ENCODE measurements at regions not wholly inside any gene's neighbourhood (a gene's known extent, or its start where the extent isn't known, plus 50 kb on each side); places are given as distances from the start of the nearest gene placed in this dataset.
A peak's percentile ranks its signal among the peaks of the same experiment; 100 is the strongest.
"Not testable (repeated sequence)": the region's sequence is repeated elsewhere in the genome, so short reads cannot be mapped to it uniquely, and the experiment has no call there.

DNA sequence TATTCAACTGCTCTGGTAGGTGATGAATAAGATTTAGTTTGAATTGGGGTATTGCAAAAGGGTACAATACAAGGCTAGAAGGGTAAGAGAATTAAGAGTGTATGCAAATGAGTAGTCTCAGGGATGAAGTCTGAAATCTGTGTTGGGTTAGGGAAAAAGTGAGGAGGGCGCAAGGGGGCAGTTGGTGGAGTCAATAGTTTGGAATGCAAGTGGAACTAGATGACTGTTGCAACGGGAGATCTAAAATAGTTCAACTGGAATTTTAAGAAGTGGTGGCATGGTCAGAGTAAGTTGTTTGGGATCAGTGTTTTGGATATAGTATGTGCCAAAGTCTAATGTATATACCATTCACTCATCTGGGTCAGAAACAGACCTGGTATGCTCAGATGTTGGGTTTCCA lies 329.6 kb downstream of the GJA1 start:
- DNase-seq: no peak

DNA sequence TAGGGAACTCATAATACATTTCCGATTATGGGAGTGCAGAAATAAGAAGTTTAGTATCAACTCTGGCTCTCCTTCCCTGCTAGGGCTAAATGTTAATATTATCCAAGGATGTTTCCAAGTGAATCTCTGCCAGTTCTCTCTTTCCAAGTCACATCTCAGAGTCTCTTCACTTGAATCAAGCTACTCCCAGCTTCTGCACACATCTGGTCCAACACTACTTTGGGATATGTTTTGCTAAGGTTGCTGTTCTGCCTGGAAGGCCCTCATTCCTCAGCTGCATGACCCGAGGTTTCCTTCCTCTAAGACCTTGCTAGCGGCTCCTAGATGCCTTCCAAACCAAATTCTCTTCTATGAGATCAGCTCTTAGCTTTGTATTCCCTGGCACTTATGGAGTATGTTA lies 331.8 kb downstream of the GJA1 start:
- DNase-seq: no peak

DNA sequence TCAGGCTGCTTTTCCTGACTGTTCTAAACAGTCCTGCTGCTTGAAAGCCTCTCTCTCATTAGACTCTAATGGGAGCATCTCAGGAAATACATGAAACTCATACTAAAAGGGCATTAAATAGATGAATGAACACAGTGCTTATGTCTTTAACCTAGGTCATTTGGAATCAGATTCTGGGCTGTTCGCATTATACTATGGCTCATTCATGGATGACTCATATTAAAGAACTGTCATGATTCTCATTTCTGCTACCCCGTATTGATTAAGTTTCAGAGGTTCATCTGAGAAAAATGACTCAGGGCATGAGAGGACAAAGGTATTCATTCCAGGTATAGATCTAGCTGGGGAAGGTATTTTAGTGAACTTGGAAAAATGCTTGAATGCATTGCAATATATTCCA lies 335.5 kb downstream of the GJA1 start:
- DNase-seq: no peak

DNA sequence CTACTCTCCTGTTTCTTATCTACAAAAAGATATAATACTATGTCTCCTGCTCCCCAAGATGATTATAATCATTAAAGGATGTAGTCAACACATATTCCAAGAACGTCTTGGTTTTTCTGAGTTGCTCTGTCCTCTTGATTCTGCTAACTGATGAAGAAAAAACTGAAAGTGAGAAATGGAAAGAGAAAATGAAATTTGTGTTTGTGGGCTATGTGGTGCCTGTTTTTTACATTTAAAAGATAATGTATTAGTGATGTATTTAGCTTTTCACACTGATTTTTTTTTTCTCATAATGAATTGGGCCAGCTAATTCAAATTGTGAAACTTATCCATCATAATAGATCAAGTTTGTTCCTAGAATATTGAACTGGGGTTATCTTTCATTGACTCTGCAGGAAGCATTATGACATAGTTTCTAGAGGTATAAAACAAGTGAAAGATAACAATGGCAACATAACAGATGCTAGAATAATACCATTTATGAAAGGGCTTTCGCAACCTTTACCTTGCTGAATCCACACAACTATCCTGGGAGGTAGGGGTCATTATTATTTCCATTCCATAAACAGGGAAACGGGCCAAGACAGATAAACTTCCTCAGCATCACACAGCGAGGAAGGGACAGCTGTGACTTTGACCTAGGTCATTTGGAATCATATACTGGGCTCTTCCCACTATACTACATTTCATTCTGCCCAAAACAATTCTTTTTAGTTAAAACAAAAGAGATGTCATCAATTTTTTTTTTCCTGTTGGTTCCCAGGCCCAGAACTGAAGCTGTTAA lies 336.7 kb downstream of the GJA1 start:
- no peak for DNase-seq

DNA sequence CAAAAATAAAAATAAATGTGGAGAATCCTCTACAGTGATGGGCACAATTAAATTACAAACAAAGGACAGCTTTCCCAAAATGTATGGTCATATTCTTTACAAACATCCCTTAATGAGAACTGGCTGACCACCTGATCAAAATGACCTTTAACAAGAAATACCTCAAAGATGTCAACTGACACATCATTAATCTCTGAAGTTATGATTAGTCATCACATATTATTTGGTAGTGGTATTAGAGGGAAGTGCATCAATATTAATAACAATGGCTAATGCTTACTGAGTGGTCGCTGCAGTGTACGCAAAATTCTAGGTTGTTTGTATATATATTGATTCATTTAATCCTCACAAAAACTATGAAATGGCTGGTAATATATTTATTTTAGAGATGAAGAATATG lies 340.6 kb downstream of the GJA1 start:
- DNase-seq: no peak

DNA sequence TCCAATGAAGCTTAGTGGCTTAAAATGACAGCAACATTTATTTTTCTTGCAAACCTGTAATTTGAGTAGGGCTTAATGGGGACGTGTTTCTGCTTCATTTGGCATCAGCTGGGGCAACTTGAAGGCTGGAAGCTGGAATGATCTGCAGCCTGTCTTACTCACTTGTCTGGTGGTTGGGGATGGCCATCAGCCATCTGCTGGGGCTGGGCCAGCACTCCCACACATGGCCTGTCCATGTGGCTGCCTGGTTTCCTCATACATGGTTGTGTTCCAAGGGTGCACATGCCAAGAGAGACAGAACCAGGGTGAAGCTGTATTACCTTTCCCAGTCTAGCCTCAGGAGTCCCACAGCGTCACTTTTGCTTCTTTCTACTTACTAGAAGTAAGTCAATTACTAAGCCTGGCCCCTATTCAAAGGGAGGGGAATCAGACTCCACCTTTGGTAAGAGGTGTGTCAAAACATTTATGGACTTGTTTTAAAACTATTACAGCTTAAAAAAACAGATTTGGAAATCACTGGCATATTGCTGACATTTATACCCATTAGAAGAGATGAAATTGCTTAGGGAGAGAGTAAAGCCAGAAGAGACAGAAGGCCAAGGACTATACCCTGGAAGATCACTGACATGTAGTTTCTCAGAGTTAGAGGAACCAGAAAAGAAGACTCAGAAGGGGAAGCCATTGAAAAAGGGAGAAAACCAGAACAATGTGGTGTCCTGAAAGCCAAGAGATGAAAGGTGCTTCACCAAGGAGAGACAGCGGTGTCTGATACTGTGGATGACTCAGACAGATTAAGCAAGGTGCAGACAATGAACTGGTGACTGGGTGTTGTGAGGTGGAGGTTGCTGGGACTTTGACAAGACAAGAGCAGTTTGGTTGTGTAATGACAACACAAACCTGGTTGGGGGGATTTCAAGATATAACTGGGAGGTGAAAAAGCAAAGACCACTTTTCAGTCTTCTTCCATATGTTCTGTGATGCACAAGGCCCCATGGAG lies 345.2 kb downstream of the GJA1 start:
- DNase-seq: peak; percentile 53

DNA sequence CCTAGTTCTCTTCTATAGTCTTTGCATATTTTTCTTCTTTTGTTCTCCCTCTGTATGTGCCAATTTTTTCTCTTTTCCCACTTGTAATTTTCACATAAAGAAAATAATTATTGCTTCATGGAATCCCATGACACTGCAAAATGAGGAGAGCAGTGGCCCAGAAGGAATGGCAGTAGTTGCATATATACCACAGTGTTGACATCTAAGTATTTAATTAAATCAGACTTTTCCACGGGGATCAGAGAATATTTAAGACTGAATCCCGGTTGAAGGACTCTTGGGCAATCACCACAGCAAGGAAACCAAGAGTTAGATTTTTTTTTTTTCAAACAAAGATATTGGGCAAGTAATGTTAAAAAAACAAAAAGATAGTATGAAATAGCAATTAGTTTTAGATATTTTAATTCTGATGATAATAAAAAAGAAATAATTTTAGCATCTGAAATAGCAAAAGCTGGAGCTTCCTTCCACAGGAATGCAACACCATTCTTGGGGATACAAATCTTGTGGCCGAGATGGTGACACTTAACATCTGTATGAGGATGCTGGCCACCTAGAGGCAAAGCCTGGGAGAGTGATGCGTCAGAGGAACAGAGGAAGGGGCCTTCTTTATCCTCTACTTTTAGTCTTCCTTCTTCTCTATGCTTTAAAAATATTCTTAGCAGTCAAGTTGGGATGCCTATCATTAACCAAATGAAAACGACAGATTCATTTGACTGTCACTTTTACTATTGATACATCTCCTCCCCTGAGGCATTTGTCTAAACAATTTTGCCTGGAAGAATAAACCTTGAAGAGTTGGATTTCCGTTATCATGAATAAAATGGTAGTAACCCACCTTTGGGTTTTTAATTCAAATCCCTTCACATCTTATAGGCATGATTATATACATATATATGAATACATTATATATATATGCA lies 356.2 kb downstream of the GJA1 start:
- DNase-seq: no peak

DNA sequence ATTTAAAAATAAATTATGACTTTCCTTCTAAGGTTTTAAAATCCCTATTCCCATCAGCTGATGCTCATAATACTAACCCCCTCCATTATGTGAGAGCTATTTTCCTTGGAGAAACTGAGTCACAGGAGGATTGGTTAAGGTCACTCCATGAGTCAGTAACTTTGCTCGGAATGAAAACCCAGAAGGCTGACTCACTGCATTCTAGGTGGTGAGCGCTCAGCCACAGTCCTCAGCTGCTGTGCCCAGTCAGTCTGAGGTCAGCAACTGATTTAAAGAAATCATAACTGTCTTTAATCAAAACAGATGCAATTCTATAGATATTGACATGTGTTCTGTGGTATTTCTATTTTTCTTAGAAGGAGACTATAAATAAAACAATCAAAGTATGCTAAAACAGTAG lies 359.2 kb downstream of the GJA1 start:
- DNase-seq: no peak

DNA sequence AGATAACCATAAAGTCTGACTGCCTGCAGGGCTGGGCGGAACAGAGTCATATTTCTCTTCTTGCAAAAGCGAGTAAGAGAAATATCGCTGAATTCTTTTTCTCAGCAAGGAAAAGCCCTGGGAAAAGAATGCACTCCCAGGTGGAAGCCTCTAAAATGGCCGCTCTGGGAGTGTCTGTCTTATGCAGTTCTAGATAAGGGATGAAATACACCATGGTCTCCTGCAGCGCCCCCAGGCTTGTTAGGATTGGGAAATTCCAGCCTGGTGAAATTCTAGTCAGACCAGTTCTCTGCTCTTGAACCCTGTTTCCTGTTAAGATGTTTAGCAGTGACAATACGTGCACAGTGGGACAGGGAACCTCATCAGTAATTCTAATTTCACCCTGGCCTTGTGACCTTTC lies 362.2 kb downstream of the GJA1 start:
- not testable (repeated sequence) for DNase-seq

DNA sequence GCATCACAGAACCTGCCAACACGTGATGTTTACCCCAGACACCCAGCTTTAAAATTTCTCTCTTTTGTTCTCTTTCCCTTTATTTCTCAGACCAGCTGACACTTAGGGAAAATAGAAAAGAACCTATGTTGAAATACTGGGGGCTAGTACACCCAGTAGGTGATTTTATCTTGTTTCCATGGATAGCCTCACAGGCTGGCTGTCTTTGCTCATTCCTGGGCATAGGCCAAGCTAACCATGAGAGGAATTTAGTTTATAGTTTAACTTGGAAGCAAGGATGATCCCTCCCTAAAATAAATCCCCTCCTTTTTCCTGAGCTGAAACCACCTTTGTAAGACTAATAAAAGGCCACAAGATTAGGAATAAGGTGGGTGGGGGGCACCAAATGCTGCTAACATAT lies 362.7 kb downstream of the GJA1 start:
- DNase-seq: not testable (repeated sequence)

DNA sequence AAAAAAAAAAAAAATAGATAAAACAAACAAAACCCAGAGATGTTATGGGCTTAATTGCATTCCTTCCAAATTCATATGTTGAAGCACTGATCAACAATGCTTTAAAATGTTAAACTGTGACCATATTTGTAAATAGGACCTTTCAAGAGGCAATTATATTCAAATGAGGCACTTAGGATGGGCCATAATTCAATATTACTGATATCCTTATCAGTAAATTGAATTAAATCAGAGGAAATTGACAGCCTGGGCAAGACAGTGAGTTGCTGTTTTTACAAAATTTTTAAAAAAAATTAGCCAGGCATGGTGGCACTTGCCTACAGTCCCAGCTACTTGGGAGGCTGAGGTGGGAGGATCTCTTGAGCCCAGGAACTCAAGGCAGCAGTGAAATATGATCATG lies 364.1 kb downstream of the GJA1 start:
- no peak for DNase-seq

DNA sequence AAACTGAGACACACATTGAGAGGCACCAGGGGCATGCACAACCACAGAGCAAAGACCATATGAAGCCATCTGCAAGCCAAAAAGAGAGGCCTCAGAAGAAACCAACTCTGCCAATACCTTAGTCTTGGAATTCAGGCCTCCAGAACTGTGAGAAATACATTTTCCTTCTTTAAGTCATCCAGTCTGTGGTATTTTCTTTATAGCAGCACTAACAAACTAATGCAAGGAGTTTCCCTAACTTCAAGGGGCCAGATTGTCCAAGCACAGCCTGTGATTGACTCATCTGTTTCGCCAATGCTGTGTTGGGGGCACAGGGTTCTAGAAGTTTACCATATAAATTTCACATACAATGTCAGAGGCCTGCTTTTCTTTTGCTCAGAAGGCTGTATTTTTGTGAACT lies 364.6 kb downstream of the GJA1 start:
- DNase-seq: no peak

DNA sequence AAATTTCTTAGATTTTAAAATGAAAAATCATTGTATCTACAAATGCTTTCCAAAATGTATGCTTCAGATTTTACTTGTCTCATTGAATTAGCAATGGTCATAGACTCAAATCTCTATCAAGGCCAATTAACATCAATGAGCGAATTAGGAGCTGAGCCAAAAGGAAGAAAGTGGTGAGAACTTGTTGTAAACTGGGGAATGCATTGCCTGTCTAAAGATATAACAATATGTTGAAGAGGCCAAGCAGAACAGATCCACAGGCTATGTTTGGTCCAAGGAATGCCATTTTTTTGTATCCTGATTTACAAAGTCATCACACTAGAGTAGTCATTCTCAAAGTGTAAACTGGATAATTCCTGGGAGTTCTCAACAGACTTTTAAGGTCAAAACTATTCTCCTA lies 370.7 kb downstream of the GJA1 start:
- DNase-seq: no peak

DNA sequence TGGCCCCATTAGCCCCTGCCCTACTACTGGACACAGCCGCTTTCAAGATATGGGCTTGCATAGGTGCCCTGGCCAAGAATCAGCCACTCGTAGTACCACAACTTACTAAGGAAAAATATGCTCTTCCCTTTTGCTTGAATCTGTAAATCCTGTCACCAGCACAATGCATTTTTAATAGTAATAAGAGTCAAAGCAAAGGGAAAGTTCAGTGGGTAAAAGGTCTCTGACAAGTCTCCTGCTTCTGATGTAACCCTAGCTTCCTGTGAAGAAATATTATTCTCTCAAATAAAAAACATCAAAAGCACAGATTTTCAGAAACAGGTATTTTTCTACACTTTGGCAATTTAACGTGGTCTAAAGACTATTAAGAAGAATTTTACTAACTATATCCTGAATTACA lies 373.8 kb downstream of the GJA1 start:
- DNase-seq: no peak

DNA sequence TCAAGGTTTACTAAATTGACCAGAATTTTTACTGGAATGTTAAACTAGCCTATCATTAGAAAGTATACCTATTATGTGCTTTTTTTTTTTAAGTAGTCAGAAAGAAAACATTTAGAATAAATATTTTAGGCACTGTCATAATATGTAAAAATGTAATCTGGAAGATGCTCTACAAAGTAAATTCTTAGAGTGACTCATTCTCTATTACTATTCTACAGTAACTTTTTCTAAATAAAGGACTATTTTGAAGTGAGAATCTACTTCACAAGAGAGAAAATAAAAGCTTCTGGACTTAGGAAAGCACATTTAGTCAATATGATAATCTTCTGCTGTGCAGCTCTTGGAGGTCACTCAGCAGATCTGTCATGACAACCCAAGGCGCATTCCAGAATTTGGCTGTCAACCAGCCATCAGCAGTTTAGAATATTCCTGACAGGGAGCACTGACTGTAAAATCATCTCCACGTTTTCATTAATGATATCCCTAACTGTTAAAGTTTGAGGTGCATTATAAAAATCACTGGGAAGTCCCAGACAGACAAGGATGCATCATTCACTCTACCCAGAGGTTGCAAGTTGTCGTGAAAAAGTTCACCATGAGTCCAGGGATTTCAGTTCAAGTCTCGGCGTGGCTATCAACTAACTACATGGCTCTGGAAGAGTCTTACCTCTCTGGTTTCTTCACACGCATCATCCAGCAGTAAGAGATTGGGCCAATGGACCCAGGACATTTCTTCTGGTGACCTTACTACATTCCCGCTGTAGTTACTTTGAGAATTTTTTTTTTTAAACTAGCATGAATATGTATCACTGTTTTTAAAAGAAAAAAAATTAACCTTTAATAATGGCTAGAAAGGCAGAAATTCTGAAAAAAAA lies 374.9 kb downstream of the GJA1 start:
- no peak for DNase-seq

DNA sequence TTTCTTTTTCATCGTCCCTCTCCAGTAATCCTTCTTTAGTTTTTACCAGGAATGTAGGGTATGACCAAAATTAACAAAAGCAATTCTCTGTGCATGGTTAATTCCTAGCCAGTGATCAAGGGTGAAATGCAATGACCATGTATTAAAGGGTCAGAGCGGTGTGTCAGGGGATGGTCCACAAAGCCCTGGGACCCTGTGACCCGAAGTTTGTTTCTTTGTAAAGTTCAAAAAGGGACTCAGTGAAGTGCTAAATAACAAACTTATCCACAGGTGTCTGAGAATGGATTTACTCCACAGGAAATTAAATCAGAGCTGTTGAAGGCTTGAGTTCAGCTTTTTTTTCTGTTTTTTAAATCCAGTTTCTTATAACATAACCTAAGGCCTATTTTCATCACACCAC lies 375.7 kb downstream of the GJA1 start:
- DNase-seq: peak; percentile 30

DNA sequence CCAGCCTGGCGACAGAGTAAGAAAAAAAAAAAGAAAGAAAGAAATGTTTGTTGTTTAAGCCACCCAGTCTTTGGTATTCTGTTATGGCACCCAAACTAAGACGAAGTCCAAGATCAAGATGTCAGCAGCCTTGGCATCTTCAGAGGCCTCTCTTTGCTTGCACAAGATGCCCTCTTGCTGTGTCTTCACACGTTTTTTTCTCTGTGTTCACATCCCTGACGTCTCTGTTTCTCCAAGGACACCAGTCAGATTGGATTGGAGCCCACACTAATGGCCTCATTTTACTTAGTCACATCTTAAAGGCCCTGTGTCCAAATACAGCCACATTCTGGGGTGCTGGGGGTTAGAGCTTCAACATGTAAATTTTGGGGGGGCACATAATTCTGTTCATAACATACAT lies 380.9 kb downstream of the GJA1 start:
- DNase-seq: no peak

DNA sequence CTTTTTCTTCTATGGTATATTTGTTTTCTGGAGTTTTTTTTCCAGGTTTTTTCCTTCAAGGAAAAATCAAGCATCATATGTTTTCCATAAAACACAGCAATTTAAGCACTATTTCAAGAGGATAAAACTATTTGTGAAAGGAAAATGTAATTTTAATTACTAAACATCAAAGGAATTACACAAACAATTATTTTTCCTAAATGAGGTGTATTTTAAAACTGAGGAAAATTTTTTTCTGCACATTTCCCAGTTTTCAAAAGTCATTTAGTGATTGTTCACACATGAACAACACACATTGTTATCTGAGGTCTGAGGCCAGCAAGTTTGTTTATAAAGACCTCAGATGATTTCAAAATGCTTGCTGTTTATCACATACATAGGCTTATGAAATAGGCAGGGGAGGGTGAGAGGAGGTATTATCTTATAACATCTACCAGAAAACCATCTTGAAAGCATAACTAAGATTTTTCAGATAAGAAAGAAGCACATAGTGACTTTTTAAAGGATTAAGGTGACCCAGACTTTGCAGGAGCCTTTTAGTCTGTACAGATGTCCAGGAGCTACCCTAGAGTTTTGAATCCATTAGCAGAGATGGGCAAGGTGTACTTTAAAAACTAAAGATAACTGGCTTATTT lies 381.6 kb downstream of the GJA1 start:
- no peak for DNase-seq

DNA sequence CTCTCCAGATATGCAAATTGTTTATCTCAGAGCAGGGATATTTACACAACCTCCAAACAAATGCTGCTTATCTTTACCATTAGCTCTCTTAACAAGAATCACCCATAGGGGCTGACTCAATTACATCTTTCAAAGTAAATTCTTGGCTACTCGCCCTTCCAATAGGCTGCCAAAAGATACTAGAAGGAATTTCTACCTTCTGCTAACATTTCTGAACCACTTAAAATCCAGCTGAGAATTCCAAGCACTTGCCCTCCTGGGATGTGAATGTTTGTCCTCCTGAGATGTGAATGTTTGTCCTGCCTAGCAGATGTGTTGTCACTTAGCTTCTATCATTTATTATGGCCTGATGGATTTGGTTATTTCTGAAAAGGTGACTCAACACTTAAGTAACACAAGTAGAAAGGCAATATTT lies 388.0 kb downstream of the GJA1 start:
- no peak for DNase-seq

DNA sequence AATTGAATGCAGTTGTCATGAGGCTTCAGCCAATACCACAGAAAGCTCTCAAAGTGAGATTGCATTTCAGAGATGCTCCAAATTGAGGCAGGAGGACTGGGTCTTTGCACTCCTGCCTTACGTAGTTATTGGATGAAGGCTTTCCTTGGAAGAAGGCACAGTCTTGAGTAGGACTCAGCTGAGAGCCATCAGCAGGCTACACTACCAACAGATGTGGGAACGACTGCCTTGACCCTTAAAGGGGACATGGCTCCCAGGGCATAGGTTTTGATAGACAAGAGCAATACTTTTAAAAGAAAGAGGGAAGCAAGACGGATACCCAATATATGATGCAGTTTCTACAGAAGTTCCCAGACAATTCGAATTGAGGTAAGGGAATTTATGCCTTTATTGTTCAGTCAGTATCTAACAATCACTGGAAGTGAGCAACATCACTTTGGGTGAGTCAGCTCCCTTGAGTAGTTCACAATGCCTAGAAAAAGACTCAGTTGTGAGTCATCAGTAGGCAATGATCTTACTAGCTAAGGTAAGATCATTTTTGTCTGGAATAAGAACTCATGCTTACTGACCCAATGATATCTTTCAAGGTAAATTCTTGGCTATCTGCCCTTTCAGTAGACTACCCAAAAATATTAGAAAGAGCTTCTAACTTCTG lies 390.8 kb downstream of the GJA1 start:
- no peak for DNase-seq

All from left kidney (tissue), 1 donor.